ENCODE measurements at regions not wholly inside any gene's neighbourhood (a gene's known extent, or its start where the extent isn't known, plus 50 kb on each side); places are given as distances from the start of the nearest gene placed in this dataset.

DNA sequence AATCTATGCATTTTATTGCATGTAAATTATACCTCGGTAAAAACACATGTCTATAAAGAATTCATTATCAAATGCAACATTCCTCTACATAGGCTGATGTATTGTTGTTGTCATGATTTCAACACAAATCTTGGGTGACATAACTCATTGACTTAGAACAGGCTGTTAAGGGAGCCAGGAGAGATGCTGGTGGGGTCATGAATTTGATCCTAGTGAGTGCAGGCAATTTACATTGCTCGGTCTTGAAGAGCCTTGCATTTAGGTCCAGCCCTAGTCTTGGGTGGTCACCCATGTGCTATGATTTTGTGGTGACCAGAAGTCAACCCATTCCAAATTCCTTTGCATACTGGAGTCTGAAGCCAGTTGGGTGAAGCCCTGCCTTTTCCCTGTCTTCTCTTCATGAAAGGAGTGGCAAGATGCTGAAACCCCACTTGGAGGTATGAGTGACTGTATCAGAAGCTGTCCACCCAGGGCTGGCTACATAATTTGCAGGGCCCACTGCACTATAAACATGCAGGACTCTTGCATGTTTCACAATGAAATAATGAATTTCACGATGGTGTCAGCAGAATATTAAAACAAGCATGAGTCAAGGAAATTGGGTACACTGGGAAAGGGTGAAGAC, 59.2 kb downstream of the RPLP1 start:
- DNase-seq (ENCODE audit: low read depth, low spot score): no peak
- ChIA-PET CTCF (no interaction called here), POLR2A (no interaction called here)
- Histone ChIP-seq H3K27me3 (ENCODE audit: control insufficient read depth, insufficient read depth, low read length) (peaks cover 23% of the 10 kb centered on the region), H3K4me3 (ENCODE audit: low read depth, low read length) (no peak overlapping the region), H3K9me3 (ENCODE audit: control insufficient read depth, insufficient read depth, low read length) (no peaks in the 10 kb centered on the region), H3K27ac (ENCODE audit: low read depth, low read length) (no peak overlapping the region)
- TF ChIP-seq, protein P1, sequence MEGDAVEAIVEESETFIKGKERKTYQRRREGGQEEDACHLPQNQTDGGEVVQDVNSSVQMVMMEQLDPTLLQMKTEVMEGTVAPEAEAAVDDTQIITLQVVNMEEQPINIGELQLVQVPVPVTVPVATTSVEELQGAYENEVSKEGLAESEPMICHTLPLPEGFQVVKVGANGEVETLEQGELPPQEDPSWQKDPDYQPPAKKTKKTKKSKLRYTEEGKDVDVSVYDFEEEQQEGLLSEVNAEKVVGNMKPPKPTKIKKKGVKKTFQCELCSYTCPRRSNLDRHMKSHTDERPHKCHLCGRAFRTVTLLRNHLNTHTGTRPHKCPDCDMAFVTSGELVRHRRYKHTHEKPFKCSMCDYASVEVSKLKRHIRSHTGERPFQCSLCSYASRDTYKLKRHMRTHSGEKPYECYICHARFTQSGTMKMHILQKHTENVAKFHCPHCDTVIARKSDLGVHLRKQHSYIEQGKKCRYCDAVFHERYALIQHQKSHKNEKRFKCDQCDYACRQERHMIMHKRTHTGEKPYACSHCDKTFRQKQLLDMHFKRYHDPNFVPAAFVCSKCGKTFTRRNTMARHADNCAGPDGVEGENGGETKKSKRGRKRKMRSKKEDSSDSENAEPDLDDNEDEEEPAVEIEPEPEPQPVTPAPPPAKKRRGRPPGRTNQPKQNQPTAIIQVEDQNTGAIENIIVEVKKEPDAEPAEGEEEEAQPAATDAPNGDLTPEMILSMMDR (IDR thresholded peaks at IDR 0.05; ENCODE audit: low read depth, low read length): no peak

DNA sequence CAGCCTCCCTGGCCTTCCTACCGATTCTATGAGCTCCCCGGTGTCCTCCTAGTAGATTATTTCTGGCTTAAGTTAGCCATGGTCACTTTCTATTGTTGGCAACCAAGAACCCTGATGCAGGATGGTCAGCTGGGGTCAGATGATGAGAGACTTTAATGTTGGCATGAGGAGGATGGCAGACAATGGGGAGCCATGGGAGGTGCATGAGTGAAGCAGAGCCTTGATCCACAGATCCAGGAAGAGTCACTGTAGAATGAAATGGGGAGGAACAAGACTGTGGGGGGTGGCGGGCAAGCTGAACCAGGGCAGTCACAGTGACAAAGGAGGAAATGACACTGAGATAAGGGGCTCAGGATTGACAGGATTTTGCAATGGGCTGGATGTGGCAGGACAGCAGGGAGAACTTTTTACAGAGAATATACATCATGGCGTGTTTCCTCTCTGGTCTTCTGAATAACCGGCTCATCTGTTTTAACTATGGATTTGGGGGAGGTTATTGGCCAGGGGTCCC, 60.9 kb downstream of the RPLP1 start:
- Histone ChIP-seq H3K4me3 (ENCODE audit: low read depth, low read length) (no peak overlapping the region), H3K27ac (ENCODE audit: low read depth, low read length) (no peak overlapping the region), H3K9me3 (ENCODE audit: control insufficient read depth, insufficient read depth, low read length) (no peaks in the 10 kb centered on the region), H3K27me3 (ENCODE audit: control insufficient read depth, insufficient read depth, low read length) (peaks cover 30% of the 10 kb centered on the region)
- POLR2A ChIA-PET: no interaction called here
- no peak for DNase-seq (ENCODE audit: low read depth, low spot score)
- TF ChIP-seq, protein P1 (IDR thresholded peaks at IDR 0.05; ENCODE audit: low read depth, low read length): no peak
- CTCF ChIA-PET: no interaction called here

DNA sequence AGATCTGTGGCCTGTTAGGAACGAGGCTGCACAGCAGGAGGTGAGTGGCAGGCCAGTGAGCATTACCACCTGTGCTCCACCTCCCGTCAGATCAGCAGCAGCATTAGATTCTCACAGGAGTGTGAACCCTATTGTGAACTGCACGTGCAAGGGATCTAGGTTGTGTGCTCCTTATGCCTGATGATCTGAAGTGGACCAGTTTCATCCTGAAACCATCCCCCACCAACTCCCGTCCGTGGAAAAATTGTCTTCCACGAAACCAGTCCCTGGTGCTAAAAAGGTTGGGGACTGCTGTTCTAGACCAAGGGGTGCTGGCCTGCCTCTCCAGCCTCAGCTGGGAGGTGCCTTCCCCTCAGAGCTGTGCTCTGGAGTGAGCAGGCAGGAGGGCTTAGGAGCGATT, 61.4 kb downstream of the RPLP1 start:
- POLR2A ChIA-PET: no interaction called here
- H3K27ac ChIP-seq (ENCODE audit: low read depth, low read length): no peak overlapping the region
- TF ChIP-seq, protein P1 (IDR thresholded peaks at IDR 0.05; ENCODE audit: low read depth, low read length): no peak
- CTCF ChIA-PET: no interaction called here
- peaks cover 27% of the 10 kb centered on the region for H3K27me3 ChIP-seq (ENCODE audit: control insufficient read depth, insufficient read depth, low read length)
- DNase-seq (ENCODE audit: low read depth, low spot score): no peak
- no peaks in the 10 kb centered on the region for H3K9me3 ChIP-seq (ENCODE audit: control insufficient read depth, insufficient read depth, low read length)
- no peak overlapping the region for H3K4me3 ChIP-seq (ENCODE audit: low read depth, low read length)

DNA sequence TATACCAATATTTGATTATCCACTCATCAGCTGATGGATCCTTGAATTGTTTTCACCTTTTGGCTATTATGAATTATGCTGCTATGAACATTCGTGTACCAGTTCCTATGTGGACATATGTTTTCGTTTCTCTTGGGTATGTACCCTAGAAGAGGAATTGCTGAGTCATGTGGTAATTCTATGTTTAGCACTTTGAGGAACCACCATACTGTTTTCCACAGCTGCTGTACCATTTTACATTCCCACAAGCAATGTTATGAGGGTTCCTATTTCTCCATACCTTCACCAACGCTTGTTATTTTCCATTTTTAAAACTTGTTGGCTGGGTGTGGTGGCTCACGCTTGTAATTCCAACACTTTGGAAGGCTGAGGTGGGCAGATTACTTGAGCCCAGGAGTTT, 62.9 kb downstream of the RPLP1 start:
- CTCF ChIA-PET: no interaction called here
- POLR2A ChIA-PET: no interaction called here
- Histone ChIP-seq H3K27ac (ENCODE audit: low read depth, low read length) (no peak overlapping the region), H3K4me3 (ENCODE audit: low read depth, low read length) (no peak overlapping the region), H3K27me3 (ENCODE audit: control insufficient read depth, insufficient read depth, low read length) (peaks cover 28% of the 10 kb centered on the region), H3K9me3 (ENCODE audit: control insufficient read depth, insufficient read depth, low read length) (no peaks in the 10 kb centered on the region)
- TF ChIP-seq, protein P1 (IDR thresholded peaks at IDR 0.05; ENCODE audit: low read depth, low read length): no peak
- no peak for DNase-seq (ENCODE audit: low read depth, low spot score)

DNA sequence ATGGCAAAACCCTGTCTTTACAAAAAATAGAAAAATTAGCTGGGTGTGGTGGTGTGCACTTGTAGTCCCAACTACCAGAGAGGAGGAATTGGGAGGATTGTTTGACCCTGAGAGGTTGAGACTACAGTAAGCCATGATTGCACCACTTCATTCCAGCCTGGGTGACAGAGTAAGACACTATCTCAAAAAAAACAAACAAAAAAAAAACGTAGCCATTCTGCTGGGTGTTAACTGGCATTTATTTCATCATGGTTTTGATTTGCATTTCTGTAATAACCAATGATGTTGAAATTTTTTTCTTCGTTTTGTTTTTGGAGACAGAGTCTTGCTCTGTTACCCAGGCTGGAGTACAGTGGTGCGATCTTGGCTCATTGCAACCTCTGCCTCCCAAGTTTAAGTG, 63.3 kb downstream of the RPLP1 start:
- Histone ChIP-seq H3K9me3 (ENCODE audit: control insufficient read depth, insufficient read depth, low read length) (no peaks in the 10 kb centered on the region), H3K27me3 (ENCODE audit: control insufficient read depth, insufficient read depth, low read length) (peaks cover 24% of the 10 kb centered on the region), H3K4me3 (ENCODE audit: low read depth, low read length) (no peak overlapping the region), H3K27ac (ENCODE audit: low read depth, low read length) (no peak overlapping the region)
- ChIA-PET POLR2A (no interaction called here), CTCF (no interaction called here)
- TF ChIP-seq, protein P1 (IDR thresholded peaks at IDR 0.05; ENCODE audit: low read depth, low read length): no peak
- no peak for DNase-seq (ENCODE audit: low read depth, low spot score)

Data from AG04450 (cell line).